GM10266 (cell line): ENCODE measurements at regions not wholly inside any gene's neighbourhood (a gene's known extent, or its start where the extent isn't known, plus 50 kb on each side); places are given as distances from the start of the nearest gene placed in this dataset.

Experiments used
- DNase-seq: peaks from one replicate; pipeline ENCODE4 v3.0.0; 2012; ENCODE audit errors: extremely low spot score
- TF ChIP-seq, protein P1 (sequence below): IDR thresholded peaks from 2 replicates; pipeline ENCODE4 v1.5.1; 2012; ENCODE audit warnings: mild to moderate bottlenecking, low read depth; ENCODE audit not compliant: control insufficient read depth, insufficient read depth; ENCODE audit errors: missing control alignments

DNA sequence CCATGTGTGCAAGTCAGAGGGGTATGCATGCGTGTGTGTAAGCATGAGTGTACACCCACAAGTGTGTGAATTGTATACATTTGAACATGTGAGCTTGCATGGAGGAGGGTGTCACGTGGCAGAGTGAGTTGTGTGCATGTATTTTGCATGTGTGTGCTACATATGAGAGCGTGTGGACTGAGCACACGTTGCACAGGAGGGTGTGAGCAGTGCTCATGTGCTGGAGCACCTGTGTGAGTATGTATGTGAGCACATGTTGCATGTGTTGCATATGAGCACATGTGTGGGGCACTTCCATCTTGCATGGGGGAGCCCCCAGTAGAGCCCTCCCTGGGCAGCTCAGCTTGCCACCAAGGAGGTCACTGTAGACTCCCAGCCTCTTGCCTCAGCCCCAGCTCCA, 180.2 kb upstream of the MYL2 start:
- no peak for DNase-seq
- TF ChIP-seq, protein P1, sequence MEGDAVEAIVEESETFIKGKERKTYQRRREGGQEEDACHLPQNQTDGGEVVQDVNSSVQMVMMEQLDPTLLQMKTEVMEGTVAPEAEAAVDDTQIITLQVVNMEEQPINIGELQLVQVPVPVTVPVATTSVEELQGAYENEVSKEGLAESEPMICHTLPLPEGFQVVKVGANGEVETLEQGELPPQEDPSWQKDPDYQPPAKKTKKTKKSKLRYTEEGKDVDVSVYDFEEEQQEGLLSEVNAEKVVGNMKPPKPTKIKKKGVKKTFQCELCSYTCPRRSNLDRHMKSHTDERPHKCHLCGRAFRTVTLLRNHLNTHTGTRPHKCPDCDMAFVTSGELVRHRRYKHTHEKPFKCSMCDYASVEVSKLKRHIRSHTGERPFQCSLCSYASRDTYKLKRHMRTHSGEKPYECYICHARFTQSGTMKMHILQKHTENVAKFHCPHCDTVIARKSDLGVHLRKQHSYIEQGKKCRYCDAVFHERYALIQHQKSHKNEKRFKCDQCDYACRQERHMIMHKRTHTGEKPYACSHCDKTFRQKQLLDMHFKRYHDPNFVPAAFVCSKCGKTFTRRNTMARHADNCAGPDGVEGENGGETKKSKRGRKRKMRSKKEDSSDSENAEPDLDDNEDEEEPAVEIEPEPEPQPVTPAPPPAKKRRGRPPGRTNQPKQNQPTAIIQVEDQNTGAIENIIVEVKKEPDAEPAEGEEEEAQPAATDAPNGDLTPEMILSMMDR = no peak

DNA sequence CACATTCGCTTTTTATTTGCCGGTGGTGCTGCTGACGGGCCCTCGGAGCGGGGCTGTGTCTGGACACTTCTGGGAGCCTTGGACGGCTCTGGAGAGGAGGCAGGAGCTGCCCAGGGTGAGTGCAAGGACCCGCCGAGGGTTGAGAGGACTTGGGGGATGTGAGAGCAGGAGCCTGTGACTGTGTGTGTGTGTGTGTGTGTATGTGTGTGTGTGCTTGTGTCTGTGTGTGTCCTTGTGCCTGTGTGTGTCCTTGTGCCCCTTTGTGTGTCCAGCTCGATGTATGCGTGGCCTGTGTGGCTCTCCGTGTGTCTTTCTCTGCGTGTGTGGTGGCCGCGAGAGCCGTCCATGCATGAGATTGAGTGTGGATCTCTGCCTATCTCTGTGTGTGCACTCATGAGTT, 179.6 kb upstream of the MYL2 start:
- TF ChIP-seq, protein P1 = no peak
- no peak for DNase-seq

DNA sequence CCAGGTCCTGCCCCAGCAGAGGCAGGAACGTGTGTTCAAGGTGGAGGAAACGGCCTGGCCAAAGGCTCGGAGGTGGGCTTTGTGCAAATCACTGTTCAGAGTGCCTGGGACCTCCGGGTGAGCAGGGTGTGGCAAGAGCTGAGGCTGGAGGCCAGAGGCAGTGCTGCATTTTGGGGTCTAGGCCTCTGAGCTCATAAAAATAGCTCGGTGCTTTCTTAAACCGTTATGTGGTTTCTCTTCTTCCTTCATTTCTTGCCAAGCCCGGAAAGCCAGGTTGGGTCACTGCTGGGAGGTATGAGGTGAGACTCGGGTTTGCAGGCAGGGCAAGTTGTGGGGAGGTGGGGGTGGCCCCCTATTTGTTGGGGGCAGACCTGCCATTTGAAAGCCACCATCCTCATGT, 178.8 kb upstream of the MYL2 start:
- TF ChIP-seq, protein P1 = no peak
- no peak for DNase-seq

DNA sequence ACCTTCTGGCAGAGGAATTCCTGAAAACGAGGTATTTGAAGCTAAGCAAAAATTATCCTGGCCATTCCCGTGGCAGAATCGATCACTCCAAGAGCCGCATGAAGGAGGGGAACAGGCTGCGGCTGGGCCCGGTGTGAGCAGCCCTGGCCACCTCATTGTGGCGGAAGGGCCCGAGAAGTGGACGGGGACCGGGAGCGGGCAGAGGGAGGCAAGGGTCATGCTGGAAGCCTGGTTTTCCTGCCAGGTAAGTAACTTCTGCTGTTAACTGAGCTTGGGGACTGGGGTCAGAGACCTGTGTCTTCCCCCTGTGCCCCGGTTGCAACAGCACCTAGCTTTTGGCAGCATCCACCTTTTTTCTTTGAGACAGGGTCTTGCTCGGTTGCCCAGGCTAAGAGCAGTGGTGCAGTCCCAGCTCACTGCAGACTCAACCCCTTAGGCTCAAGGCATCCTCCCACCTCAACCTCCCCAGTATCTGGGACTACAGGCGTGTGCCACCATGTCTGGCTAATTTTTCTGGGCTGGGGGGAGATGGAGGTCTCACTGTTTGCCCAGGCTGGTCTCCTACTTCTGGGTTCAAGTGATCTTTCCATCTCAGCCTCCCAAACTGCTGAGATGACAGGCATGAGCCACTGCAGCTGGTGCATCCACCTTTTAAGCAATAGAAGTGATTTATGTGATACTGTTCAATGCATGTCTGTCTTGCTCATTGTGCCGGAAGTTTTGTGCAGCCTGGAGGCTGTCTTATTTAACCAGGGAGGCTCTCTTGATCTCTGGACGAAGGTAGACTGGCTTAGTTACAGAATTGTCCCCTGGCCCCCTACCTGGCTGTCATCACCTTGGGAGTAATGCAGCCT, 174.0 kb upstream of the MYL2 start:
- no peak for DNase-seq
- TF ChIP-seq, protein P1 = no peak

DNA sequence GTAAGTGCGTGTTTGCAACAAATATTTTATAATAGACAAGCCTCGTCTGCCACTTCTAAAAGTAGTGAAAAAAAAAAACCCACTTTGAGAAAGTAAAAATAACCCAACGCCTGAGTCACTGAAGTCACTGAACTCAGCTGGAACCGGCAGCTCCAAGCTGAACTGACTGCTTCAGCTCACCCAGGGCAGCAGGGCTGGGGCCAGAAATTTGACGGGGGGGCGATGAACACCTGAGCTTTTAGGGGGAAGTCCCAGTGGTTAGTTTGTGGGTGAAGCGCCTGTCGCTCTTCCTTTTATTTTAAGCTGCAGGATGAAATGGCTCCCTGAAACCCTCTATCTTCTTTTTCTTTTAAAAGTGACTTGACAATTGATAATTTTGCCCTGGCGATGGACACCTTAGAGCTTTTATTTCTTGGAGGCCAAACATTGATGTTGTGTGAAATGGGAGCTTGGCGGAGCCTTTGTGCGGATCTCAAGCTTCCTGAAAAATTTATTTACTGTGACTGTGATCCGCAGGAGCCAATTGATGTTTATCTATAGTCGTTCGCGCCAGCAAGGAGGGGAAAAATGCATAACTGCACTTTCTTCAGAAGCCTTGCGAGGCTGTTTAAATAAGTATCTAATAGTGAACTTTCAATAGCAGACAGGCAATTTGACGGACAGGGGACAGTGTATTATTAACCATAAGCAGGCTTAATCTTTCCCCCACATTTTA, 173.2 kb upstream of the MYL2 start:
- peak; percentile 56 for DNase-seq
- TF ChIP-seq, protein P1 = no peak

DNA sequence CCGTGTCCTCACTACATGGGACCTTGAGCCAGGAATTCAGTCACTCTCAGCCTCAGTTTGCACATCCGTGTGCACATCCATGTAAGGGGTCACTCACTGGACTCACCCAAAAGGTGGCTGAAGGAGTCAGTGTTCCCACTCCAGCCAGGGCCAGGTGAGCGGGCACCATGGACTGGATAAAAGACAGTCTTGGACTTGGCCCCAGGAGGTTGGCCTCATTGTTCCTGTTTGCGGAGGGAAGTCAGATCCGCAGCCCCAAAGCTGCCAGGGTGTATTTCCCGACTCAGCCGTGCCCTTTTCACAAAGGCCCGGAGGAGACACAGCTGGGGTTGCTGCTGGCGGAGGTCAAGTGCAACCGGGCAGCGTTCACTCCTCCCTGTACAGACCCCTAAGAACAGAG, 170.7 kb upstream of the MYL2 start:
- TF ChIP-seq, protein P1 = no peak
- no peak for DNase-seq

DNA sequence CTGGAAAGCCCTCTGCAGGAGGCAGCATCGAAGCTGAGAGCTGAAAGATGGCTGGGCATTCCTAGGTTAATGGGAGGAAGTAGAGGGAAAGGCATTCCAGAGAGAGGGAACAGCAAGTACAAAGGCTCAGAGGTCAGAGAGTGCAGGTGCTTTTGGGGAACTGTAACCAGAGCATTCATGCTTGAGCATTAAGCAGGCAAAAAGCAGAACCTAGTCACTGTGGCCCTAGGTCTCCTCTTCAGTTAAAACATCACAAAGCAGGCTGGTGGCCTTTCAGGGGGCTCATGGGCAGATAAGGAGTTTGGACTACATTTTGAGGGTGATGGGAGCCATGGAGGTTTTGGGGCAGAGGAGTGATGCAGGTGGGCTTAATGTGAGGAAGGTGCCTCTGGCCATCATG, 169.2 kb upstream of the MYL2 start:
- TF ChIP-seq, protein P1 = no peak
- no peak for DNase-seq
